SKM-1 treated with dmso at 0.1 percent for 144 hours (cell line): ENCODE measurements at regions not wholly inside any gene's neighbourhood (a gene's known extent, or its start where the extent isn't known, plus 50 kb on each side); places are given as distances from the start of the nearest gene placed in this dataset.

Experiments
- DNase-seq: peaks from one replicate; lab custom pipeline; 2025; ENCODE audit not compliant: unreplicated experiment; lab: John Stamatoyannopoulos, UW

DNA sequence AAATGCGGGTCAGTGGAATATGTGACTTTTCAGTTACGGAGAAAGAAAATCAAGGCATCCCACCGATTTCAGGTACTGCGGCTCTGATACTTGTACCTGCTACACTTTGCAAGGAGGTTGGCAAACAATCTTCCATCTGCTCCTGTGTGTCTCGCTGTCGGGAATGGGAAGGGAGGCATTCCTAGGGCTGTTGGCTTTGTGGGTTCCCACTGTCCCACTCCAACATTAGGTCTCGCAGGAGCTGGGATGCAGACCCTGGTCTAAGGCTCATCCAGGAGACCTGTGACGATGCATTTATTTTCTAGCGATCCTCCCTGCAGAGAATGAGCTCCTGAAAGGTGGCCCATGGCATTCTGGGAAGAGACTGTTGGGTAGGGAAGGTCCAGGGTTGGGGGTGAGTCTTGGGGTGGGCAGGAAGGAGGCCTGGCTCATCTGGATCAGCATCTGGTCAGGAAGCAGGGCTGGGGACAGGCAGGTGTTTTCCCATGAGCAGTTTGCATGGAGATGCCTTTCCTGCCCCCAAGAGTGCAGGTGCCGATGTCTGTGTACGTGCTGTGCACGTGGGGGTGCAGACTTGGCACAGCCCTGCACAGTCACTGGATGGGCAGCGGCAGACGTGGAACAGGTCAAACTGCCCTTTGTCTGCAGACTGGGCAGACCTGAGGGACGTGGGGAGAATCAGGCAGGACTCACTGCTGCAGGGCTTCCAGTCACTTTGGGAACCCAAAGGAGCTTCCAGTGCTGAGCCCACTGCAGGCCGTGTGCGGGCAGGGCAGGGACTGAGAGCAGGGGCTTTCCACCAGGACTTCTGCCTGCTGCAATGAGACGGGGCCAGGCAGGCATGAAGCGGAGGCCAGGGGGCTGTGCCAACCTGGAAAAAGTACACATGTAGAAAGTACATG, 152.4 kb downstream of the TEX29 start:
- DNase-seq: no peak

GRCh38 chr13:111474136-111475002, 153.9 kb downstream of the TEX29 start:
- DNase-seq: peak; percentile 41

DNA sequence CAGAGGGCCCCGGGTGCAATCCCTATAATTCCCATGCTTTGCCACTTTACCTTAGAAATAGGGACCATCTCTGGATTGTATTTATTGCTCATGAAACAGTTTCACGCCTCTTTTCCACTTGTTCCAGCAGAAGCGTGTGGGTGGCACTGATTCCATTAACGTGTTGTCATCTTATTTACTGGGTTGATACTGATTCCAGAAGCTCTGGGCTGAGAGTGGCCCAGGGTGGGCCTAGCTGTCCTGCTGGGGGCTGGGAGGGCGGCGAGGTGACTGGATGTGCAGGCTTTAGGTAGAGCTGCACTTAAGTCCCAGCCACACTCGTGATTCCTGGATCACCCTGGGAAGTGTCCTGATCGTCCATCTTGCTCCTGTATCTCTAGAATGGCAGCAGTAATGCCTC, 155.0 kb downstream of the TEX29 start:
- no peak for DNase-seq

DNA sequence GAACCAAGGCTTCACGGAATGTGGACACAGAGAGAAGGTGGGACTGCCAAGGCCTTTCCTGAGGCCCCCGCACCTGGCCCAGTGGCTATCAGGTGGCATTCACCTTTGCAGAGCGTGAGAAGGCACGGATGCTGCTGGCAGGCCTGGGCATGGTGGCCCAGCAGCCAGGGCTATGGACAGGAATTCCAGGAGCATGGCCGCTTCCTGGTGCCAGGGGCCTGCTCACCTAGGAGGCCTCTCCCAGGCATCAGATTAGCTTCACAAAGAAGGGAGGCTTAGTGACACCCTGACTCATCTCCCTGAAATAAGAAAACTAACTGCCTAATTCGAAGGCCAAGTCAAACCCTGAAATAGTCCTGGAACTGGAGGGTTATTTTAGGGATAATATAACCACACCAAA, 155.8 kb downstream of the TEX29 start:
- DNase-seq: no peak

DNA sequence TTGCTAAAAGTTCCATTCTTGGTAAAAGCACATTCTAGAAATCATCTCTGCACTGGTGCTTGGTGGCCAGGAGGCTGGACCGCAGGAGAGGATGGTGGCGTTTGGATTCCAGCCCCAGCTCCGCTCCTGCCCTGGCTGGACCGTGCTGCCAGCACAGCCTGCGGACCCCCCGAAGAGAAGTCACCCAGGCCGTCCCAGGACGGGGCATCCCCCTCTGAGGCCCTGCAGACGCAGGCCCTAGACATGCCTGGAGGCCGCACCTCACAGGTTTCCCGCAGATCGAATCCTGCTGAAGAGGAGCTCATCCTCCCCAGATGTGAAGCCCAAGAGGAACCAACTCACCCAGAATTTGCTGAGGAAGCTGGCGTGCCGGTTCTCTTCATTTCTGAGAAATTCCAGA, 159.0 kb downstream of the TEX29 start:
- DNase-seq: no peak

GRCh38 chr13:111480503-111480902, 160.1 kb downstream of the TEX29 start:
- DNase-seq: no peak

- DNase-seq: no peak
Measured at GRCh38 chr13:111480976-111481375, 160.5 kb downstream of the TEX29 start.

GRCh38 chr13:111482126-111482525, 161.7 kb downstream of the TEX29 start:
- no peak for DNase-seq

DNA sequence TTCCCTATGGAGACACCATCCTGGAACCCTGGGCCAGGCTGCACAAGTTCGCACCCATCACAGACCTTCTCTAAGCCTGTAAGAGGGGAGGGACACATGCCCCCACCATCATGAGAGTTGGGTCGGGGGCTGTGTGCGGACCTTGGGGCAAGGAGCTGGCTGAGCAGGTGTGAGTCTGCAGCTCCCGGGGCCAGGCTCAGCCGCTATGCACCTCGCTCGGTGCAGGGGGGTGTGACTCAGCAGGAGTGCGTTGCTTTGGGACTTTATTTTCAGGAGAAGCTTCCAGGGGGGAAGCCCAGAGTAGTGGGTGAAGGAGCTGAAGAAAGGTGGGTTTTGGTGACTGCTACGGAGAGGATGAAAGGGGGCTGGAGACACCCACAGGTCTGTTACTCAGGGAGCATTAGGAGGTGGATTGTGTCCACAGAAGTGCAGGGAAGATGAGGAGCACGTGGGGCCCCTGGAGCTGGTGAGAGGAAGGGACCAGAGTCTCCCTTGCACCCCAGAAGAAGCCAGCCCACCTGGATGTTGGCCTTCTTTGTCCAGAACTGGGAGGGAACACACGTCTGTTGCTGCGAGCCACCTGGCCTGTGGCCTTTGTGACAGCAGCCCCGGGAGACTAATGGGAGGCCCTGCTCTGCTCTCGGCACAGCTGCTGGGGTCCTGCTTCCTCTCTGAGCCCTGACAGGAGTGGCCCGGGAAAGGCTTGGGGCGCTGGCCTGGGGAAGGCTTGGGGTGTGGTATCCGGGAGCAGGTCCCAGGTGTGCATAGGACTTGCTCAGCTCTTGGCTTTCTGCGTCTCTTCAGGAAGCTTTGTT, 162.6 kb downstream of the TEX29 start:
- DNase-seq: no peak

GRCh38 chr13:111483621-111483987, 163.2 kb downstream of the TEX29 start:
- no peak for DNase-seq

DNA sequence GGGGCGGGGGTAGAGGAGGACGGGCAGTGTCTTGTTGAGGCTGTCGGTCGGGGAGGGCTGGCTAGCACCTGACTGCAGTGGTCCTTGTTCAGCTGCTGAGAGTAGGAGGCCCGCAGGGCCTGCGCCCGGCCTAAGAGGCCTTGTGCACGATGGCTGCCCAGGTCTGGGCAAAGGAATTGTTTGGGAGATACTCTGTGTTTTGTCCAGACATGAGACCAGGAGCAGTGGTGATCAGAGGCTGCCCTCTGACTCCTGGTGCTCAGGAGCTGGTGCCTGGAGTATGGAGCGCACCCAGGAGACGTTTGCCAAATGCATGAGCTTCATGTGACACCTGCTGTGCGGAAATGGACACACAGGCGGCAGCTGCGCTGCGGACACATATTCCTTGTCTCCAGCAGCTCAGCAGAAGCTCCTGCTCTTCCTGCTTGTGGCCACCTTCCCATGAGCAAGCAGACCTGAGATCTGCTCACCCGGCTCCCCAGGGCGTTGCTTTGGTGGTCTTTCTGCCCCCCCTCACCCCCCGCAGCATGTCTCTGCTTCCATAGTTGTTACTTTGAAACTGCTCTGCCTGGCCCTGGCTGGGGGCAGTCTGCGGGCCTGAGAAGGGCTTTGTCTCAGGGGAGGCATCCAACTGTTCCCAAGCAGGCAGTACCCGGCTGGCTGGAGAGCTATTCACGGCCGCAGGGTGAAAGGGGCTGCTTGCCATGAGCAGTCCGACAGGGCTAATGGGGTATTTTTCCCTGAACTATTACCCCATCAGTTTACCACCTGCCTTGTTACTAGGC, 163.9 kb downstream of the TEX29 start:
- no peak for DNase-seq

DNA sequence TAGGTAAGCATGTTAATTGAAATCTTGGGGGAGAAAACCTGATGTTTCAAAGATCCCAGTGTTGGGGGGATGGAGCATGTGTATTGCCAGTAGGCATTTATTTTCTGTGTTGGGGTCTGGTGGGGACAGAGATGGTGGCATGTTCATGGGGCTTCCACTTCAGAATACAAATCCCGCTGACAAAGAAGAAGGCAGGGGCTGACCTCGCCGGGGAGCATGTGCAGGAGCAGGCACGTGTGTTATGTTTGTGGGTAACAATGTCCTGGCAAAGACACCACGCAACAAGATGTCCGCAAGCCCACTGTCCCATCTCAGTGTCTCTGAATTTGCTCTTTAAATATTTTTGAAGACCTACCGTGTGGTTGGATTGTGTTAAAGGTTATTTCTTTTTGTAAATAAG, 164.5 kb downstream of the TEX29 start:
- DNase-seq: no peak

DNA sequence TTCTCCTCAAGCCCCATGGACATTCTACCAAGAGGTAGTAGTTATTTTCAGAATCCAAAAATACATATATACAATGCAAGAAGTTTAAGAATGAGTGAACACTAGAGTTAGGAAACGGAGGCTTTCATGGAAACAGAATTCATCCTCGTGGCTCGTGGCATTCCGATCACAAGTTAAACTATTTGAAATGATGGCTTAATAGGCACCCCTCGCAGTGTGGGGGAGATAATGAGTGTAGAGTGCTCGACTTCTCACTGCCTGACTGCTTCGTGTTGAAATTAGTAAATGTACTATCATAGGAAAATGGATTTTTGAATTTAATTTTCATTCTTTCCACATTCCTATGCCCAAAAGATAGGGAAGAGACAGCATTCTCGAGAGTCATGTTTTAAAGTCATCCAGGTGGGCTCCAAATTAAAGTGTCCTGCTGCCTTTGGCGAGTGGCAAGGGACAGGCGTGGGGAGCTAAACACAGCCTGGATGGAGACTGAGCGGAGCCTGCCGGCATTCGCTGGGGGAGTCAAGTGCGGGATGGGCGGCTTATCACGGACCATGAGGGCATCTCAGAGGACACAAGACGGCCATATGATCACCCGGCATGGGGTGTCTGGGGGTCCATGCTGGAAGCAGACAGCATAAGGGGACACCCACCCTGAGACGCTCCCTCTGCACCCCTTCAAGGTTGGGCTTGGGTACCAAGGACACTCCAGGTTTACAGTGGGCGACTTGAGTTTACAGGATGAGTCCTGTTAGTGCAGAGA, 165.2 kb downstream of the TEX29 start:
- no peak for DNase-seq

DNA sequence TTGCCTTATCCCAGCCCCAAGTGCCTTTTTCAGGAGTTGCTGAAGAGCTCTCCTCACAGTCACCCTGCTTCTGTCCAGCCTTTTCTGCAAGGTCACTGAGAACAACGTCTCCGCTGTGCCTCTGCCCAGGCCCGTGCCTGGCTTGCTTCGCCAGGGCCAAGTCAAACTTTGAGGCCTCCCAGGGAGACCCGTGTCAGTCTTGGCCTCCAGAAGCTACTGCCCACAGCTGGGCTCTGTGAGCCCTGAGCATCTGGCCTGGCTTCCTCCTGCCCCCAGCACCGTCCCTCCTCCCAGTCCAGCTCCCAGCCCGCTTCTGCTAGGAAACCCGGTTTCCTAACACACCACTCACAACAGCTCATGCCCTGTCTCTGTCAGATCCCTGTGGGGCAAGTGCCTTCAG, 165.9 kb downstream of the TEX29 start:
- no peak for DNase-seq

DNA sequence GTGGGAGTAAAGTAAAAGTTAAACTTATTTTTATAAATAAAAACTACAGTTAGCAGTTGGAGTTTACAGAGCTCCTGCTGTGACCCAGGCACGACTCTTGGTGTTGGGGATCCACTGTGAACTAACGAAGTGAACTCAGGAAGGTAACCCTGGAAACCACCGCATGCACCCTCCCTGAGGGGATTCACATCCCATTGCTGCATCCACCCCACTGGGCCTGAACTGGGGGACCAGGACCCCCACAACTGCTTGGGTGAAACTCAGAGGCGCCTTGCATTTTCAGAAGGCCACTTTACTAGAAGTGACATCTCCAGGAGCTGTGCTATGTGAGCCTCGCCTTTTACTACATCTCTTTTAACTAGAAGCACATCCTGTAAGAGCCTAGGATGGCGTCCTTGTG, 166.4 kb downstream of the TEX29 start:
- DNase-seq: no peak

- no peak for DNase-seq
Measured at GRCh38 chr13:111488486-111489132, 168.2 kb downstream of the TEX29 start.

DNA sequence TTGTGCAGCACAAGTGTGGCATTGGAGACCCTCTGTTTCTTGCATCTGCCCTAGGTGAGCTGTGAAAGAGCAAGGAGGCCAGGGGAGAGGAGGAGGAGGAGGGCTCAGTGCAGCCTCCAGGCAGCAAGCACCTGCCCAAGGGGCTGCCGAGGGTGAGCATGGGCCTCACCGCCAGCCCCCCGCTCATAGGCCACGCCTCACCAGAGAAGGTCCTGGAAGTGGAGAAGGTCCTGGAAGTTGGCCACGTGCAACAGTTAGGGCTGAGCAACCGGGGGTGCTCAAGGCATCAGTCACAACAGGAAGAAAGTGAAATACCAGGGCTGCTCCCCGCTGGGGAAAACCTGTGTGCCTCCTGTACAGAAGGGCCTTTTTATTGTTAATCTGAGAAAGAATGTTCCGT, 168.9 kb downstream of the TEX29 start:
- no peak for DNase-seq

DNA sequence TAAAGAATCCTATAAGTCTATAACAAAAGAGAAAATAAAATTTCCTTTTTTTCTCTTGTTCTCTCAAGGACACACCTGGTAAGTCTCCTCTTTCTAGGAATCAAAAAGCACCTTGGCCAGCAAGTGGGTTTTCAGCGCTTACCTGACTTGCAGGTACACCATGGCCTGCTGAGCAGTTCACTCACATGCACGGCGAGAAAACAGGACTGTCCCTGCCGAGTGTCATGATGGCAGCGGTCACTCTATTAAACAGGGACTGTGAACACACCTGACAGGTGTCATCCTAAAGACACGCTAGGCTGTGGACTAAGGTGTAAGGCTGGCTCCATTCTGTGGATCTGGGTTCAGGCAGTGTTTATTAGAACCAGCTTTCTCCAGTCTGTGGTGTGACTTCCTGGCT, 170.2 kb downstream of the TEX29 start:
- DNase-seq: no peak

DNA sequence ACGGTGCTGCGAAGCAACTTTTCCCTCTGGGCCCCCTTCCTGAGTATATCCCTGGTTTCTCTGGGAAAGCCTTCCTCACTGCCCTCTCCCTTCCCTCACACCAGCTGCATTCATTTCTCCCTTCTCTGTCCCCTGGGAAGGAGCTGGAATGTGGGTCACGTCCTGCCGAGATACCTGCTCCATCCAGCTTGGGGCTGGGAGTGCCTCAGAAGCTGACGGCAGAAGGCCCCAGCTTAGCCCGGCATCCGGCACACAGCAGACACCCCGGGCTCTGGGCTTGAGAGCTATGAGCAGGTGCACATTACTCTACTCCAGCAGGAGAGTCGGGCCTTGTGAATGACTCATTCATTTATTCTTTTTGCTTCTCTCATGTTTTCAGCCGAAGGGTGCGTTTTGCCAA, 170.6 kb downstream of the TEX29 start:
- DNase-seq: no peak
